ACHN (cell line): ENCODE measurements at regions not wholly inside any gene's neighbourhood (a gene's known extent, or its start where the extent isn't known, plus 50 kb on each side); places are given as distances from the start of the nearest gene placed in this dataset.

Source experiments
- DNase-seq: peaks from one replicate; pipeline ENCODE4 v3.0.0-alpha.2; 2015
- in situ Hi-C: cut with HindIII; loops from 2 replicates; pipeline ENCODE4 v1.10.0; 2017; ENCODE audit warnings: low sequenced_read_pairs, low pct_ligation_motif_present, low pct_unique_long_range_greater_than_20kb

- in situ Hi-C loops, result no loop called here
- DNase-seq, result no peak
These were observed 49.9 kb downstream of the SYNE3 start for GRCh38 chr14:95466506-95466905.

GRCh38 chr14:95465936-95466335 is 50.5 kb downstream of the SYNE3 start:
- no peak for DNase-seq
- in situ Hi-C loops, result no loop called here

- DNase-seq, result no peak
- in situ Hi-C loops, result no loop called here
These were observed 51.1 kb downstream of the SYNE3 start for GRCh38 chr14:95465358-95465757.

GRCh38 chr14:95464514-95464913 is 51.9 kb downstream of the SYNE3 start:
- DNase-seq, result no peak
- in situ Hi-C loops, result no loop called here

- in situ Hi-C loops, result no loop called here
- DNase-seq, result no peak
These were observed 52.3 kb downstream of the SYNE3 start for GRCh38 chr14:95464103-95464502.

GRCh38 chr14:95463171-95463901 is 53.1 kb downstream of the SYNE3 start:
- no peak for DNase-seq
- in situ Hi-C loops, result no loop called here

- in situ Hi-C loops, result no loop called here
These were observed 54.0 kb downstream of the SYNE3 start for GRCh38 chr14:95462491-95462890.

GRCh38 chr14:95460647-95461478 is 55.6 kb downstream of the SYNE3 start:
- in situ Hi-C loops, result no loop called here

More at GRCh38 chr14:95462491-95462890, 54.0 kb downstream of the SYNE3 start:
- no peak for DNase-seq

GRCh38 chr14:95458906-95459305 is 57.5 kb downstream of the SYNE3 start:
- DNase-seq, result no peak
- in situ Hi-C loops, result no loop called here

More at GRCh38 chr14:95460647-95461478, 55.6 kb downstream of the SYNE3 start:
- DNase-seq, result peak; percentile 73

GRCh38 chr14:95458459-95458858 is 58.0 kb downstream of the SYNE3 start:
- DNase-seq, result no peak
- in situ Hi-C loops, result no loop called here

- no peak for DNase-seq
- in situ Hi-C loops, result no loop called here
These were observed 60.2 kb downstream of the SYNE3 start for GRCh38 chr14:95456281-95456680.

- in situ Hi-C loops, result no loop called here
- DNase-seq, result no peak
These were observed 61.2 kb downstream of the SYNE3 start for GRCh38 chr14:95455246-95455645.

- no peak for DNase-seq
- in situ Hi-C loops, result no loop called here
These were observed 62.8 kb downstream of the SYNE3 start for GRCh38 chr14:95453713-95453980.

- DNase-seq, result no peak
- in situ Hi-C loops, result no loop called here
These were observed 63.3 kb downstream of the SYNE3 start for GRCh38 chr14:95452893-95453712.

- in situ Hi-C loops, result no loop called here
- peak; percentile 29 for DNase-seq
These were observed 64.1 kb downstream of the SYNE3 start for GRCh38 chr14:95452176-95452892.

- in situ Hi-C loops, result no loop called here
- DNase-seq, result no peak
These were observed 67.3 kb downstream of the SYNE3 start for GRCh38 chr14:95449131-95449530.

GRCh38 chr14:95446470-95446869 is 70.0 kb downstream of the SYNE3 start:
- DNase-seq, result no peak
- in situ Hi-C loops, result no loop called here

GRCh38 chr14:95445676-95446075 is 70.8 kb downstream of the SYNE3 start:
- no peak for DNase-seq
- in situ Hi-C loops, result no loop called here

- no peak for DNase-seq
- in situ Hi-C loops, result no loop called here
These were observed 71.3 kb downstream of the SYNE3 start for GRCh38 chr14:95445161-95445560.
